HEK293 (cell line): ENCODE measurements at regions not wholly inside any gene's neighbourhood (a gene's known extent, or its start where the extent isn't known, plus 50 kb on each side); places are given as distances from the start of the nearest gene placed in this dataset.

Experiments used
- ZBTB21 ChIP-seq: fragments of 450-650 bp; formaldehyde crosslinking; IDR thresholded peaks from 2 replicates; pipeline ENCODE4 v1.5.1; 2017; ENCODE audit warnings: missing biosample characterization, missing genetic modification characterization
- ZBTB7A ChIP-seq: fragments of 450-650 bp; formaldehyde crosslinking; IDR thresholded peaks from 2 replicates; pipeline ENCODE4 v1.5.1; 2016; ENCODE audit warnings: low read depth, missing biosample characterization, missing genetic modification characterization
- ZFP3 ChIP-seq: fragments of 450-650 bp; formaldehyde crosslinking; IDR thresholded peaks from 2 replicates; pipeline ENCODE4 v1.5.1; 2016; ENCODE audit warnings: low read depth, missing biosample characterization, missing genetic modification characterization
- ZNF558 ChIP-seq: fragments of 450-650 bp; formaldehyde crosslinking; IDR thresholded peaks from 2 replicates; pipeline ENCODE4 v1.5.1; 2016; ENCODE audit warnings: missing biosample characterization, missing genetic modification characterization
- ZNF76 ChIP-seq: fragments of 450-650 bp; formaldehyde crosslinking; IDR thresholded peaks from 2 replicates; pipeline ENCODE4; 2016; ENCODE audit warnings: low read depth, missing biosample characterization, missing genetic modification characterization, borderline replicate concordance
- TF ChIP-seq, protein P1 (sequence below): fragments of 450-650 bp; formaldehyde crosslinking; optimal IDR thresholded peaks from 2 replicates; pipeline ENCODE3; 2016; ENCODE audit warnings: missing biosample characterization, mild to moderate bottlenecking, missing genetic modification characterization
- TF ChIP-seq, protein P2 (sequence below): fragments of 450-650 bp; formaldehyde crosslinking; IDR thresholded peaks from 2 replicates; pipeline ENCODE4 v1.5.1; 2016; ENCODE audit warnings: missing biosample characterization, missing genetic modification characterization
- TF ChIP-seq, protein P3 (sequence below): fragments of 450-650 bp; formaldehyde crosslinking; IDR thresholded peaks from 2 replicates; pipeline ENCODE4 v1.5.1; 2016; ENCODE audit warnings: missing biosample characterization, missing genetic modification characterization
- TF ChIP-seq, protein P4 (sequence below): fragments of 450-650 bp; formaldehyde crosslinking; IDR thresholded peaks from 2 replicates; pipeline ENCODE4 v1.5.1; 2016; ENCODE audit warnings: missing biosample characterization, missing genetic modification characterization, low read depth

DNA sequence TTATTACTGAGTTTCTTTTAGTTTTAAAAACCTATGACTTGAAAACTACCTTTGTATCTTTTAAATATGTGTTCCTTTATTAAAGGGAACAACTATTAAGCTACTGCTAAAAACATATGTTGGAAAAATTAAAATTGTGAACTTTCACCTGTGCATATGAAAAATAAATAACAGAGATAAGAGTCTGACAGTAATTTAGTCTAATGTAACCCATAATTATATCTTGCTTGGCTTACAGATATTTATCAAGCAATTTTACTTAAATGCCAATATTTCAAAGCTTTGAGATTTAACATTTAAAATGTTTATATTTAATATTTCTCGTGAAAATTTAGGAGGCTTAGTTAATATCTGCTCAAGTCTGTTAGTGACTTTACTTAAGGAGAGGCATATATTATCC lies 309.8 kb downstream of the CCER1 start:
- TF ChIP-seq ZNF558 (tag by site-specific recombination) (no peak), ZBTB21 (tag by site-specific recombination) (no peak), ZBTB7A (tag by site-specific recombination) (no peak), ZNF76 (tag by site-specific recombination) (no peak), ZFP3 (tag by site-specific recombination) (no peak)
- TF ChIP-seq, protein P1, sequence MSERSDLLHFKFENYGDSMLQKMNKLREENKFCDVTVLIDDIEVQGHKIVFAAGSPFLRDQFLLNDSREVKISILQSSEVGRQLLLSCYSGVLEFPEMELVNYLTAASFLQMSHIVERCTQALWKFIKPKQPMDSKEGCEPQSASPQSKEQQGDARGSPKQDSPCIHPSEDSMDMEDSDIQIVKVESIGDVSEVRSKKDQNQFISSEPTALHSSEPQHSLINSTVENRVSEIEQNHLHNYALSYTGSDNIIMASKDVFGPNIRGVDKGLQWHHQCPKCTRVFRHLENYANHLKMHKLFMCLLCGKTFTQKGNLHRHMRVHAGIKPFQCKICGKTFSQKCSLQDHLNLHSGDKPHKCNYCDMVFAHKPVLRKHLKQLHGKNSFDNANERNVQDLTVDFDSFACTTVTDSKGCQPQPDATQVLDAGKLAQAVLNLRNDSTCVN (tag by site-specific recombination): no peak
- TF ChIP-seq, protein P2, sequence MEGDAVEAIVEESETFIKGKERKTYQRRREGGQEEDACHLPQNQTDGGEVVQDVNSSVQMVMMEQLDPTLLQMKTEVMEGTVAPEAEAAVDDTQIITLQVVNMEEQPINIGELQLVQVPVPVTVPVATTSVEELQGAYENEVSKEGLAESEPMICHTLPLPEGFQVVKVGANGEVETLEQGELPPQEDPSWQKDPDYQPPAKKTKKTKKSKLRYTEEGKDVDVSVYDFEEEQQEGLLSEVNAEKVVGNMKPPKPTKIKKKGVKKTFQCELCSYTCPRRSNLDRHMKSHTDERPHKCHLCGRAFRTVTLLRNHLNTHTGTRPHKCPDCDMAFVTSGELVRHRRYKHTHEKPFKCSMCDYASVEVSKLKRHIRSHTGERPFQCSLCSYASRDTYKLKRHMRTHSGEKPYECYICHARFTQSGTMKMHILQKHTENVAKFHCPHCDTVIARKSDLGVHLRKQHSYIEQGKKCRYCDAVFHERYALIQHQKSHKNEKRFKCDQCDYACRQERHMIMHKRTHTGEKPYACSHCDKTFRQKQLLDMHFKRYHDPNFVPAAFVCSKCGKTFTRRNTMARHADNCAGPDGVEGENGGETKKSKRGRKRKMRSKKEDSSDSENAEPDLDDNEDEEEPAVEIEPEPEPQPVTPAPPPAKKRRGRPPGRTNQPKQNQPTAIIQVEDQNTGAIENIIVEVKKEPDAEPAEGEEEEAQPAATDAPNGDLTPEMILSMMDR: no peak
- TF ChIP-seq, protein P3, sequence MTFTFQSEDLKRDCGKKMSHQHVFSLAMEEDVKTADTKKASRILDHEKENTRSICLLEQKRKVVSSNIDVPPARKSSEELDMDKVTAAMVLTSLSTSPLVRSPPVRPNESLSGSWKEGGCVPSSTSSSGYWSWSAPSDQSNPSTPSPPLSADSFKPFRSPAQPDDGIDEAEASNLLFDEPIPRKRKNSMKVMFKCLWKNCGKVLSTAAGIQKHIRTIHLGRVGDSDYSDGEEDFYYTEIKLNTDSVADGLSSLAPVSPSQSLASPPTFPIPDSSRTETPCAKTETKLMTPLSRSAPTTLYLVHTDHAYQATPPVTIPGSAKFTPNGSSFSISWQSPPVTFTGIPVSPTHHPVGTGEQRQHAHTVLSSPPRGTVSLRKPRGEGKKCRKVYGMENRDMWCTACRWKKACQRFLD (tag by site-specific recombination): no peak
- TF ChIP-seq, protein P4, sequence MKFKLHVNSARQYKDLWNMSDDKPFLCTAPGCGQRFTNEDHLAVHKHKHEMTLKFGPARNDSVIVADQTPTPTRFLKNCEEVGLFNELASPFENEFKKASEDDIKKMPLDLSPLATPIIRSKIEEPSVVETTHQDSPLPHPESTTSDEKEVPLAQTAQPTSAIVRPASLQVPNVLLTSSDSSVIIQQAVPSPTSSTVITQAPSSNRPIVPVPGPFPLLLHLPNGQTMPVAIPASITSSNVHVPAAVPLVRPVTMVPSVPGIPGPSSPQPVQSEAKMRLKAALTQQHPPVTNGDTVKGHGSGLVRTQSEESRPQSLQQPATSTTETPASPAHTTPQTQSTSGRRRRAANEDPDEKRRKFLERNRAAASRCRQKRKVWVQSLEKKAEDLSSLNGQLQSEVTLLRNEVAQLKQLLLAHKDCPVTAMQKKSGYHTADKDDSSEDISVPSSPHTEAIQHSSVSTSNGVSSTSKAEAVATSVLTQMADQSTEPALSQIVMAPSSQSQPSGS: no peak
